ENCODE measurements at regions not wholly inside any gene's neighbourhood (a gene's known extent, or its start where the extent isn't known, plus 50 kb on each side); places are given as distances from the start of the nearest gene placed in this dataset.

GRCh38 chr13:80010846-80011245 lies 330.1 kb downstream of the SPRY2 start:
- TF ChIP-seq, protein P1, sequence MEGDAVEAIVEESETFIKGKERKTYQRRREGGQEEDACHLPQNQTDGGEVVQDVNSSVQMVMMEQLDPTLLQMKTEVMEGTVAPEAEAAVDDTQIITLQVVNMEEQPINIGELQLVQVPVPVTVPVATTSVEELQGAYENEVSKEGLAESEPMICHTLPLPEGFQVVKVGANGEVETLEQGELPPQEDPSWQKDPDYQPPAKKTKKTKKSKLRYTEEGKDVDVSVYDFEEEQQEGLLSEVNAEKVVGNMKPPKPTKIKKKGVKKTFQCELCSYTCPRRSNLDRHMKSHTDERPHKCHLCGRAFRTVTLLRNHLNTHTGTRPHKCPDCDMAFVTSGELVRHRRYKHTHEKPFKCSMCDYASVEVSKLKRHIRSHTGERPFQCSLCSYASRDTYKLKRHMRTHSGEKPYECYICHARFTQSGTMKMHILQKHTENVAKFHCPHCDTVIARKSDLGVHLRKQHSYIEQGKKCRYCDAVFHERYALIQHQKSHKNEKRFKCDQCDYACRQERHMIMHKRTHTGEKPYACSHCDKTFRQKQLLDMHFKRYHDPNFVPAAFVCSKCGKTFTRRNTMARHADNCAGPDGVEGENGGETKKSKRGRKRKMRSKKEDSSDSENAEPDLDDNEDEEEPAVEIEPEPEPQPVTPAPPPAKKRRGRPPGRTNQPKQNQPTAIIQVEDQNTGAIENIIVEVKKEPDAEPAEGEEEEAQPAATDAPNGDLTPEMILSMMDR (IDR thresholded peaks at IDR 0.05), result no peak
- TF ChIP-seq POLR2A (IDR thresholded peaks at IDR 0.05), result no peak

All from ovary (tissue), 3 donors.